ENCODE measurements at regions not wholly inside any gene's neighbourhood (a gene's known extent, or its start where the extent isn't known, plus 50 kb on each side); places are given as distances from the start of the nearest gene placed in this dataset.

DNA sequence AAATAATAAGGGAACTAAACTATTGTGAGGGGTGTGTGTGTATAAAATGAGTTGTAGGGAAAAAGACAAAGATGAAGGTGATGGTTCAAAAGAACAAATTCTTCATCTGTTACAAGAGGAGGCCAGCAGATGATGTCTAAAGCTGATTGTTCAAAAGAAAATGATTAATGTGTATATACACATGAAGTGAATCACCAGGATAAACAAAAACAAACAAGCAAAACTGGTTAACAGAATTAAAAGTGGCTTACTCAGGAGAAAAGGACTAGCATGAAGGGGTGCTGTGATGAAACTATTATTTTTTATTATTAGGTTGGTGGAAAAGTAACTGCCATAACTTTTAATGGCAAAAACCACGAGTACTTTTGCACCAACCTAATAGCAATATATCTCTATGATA is 348.4 kb downstream of the BCL11B start:
- CTCF ChIA-PET, result no interaction called here
- TF ChIP-seq, protein P1, sequence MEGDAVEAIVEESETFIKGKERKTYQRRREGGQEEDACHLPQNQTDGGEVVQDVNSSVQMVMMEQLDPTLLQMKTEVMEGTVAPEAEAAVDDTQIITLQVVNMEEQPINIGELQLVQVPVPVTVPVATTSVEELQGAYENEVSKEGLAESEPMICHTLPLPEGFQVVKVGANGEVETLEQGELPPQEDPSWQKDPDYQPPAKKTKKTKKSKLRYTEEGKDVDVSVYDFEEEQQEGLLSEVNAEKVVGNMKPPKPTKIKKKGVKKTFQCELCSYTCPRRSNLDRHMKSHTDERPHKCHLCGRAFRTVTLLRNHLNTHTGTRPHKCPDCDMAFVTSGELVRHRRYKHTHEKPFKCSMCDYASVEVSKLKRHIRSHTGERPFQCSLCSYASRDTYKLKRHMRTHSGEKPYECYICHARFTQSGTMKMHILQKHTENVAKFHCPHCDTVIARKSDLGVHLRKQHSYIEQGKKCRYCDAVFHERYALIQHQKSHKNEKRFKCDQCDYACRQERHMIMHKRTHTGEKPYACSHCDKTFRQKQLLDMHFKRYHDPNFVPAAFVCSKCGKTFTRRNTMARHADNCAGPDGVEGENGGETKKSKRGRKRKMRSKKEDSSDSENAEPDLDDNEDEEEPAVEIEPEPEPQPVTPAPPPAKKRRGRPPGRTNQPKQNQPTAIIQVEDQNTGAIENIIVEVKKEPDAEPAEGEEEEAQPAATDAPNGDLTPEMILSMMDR (IDR thresholded peaks at IDR 0.05; ENCODE audit: insufficient read depth, low read length, missing control alignments), result no peak
- no peak overlapping the region for H3K4me3 ChIP-seq (ENCODE audit: low read depth, low read length)
- no peak for DNase-seq (ENCODE audit: low read depth, low spot score)
- POLR2A ChIA-PET, result no interaction called here

DNA sequence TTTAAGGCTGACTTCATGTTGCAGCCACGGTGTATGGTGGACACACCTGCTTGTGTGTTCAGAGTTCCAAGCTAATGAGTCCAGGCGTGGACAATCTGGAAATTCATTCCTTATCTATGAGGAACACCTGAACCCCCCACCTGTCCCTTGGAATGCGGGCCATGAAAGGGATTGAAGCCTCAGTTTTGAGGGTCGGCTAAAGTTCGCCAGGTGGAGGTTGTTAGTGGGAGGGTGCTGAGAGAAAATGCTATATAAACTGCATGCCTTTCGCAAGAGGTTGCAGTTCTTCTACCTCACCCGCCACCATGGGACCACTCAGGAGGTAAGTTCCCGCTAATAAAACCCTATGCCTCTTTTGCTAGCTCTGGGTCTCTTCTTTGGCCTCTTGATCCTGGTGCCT is 348.0 kb downstream of the BCL11B start:
- POLR2A ChIA-PET, result no interaction called here
- DNase-seq (ENCODE audit: low read depth, low spot score), result no peak
- TF ChIP-seq, protein P1 (IDR thresholded peaks at IDR 0.05; ENCODE audit: insufficient read depth, low read length, missing control alignments), result no peak
- CTCF ChIA-PET, result no interaction called here
- no peak overlapping the region for H3K4me3 ChIP-seq (ENCODE audit: low read depth, low read length)

DNA sequence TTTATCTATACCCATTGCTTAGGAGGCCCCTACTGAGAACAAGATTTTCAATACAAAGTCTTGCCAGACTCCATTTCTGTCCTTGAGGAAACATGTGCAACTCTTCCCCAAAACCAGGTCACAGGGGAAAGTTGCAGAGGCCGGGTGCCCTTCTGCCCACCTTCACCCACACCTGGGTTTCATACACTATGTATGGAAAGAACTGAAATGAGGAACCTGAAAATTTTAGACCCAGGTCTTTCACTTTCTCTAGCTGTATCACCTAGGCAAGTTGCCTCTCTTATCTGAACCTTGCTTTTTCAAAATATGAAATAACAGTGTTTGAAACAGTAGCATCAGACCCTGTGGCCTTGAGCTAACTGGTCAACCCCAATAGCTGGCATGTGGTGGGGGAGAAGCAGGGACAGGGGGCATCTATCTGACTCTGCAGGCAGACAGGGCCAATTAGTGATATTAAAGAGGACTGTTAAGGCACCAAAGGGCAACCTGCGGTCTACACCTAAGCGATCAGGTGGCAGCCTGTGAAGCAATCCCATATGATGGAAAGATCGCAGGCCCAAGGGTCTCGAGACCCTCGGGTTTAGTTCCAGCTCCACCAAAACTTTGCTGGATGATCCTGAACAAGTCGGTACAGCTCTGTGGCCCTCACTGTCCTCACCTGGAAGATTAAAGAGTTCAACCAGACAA is 346.5 kb downstream of the BCL11B start:
- ChIA-PET CTCF (no interaction called here), POLR2A (no interaction called here)
- TF ChIP-seq, protein P1 (IDR thresholded peaks at IDR 0.05; ENCODE audit: insufficient read depth, low read length, missing control alignments), result no peak

DNA sequence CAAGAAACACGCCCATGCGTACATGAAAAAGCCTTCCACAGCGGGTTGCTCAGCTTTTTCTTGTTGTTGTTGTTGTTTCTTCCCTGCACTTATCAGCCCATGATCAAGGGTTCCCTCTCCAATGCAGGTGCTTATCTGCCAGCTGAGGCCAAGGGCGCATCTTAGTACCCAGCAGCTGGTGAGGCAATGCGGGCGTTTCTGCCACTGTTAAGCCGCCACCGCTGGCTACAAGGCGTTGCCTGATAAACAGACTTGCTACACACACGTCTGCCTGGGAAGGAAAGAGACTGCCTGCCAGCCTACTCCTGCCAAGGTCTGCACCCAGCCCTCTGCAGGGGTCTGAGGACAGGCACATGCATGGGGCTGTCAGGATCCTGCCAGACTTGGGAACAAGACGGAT is 345.9 kb downstream of the BCL11B start:
- POLR2A ChIA-PET, result no interaction called here
- TF ChIP-seq, protein P1 (IDR thresholded peaks at IDR 0.05; ENCODE audit: insufficient read depth, low read length, missing control alignments), result no peak
- no peak for DNase-seq (ENCODE audit: low read depth, low spot score)
- H3K4me3 ChIP-seq (ENCODE audit: low read depth, low read length), result no peak overlapping the region
- CTCF ChIA-PET, result no interaction called here

More for the DNA sequence above, 346.5 kb downstream of the BCL11B start:
- no peak overlapping the region for H3K4me3 ChIP-seq (ENCODE audit: low read depth, low read length)
- no peak for DNase-seq (ENCODE audit: low read depth, low spot score)

DNA sequence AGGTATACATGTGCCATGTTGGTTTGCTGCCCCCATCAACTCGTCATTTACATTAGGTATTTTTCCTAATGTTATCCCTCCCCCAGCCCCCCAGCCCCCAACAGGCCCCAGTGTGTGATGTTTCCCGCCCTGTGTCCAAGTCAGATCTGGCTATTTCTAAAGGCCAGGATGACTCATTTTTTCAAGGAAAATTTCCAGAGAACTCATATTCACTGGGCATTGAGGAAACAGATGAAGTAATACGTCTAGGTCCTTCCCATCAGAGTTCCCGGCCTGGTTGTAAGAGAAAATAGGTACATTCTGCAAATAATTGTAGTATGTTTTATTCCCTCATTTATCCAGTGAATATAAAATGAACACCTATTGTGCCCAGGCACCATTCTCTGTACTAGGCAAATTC is 345.2 kb downstream of the BCL11B start:
- TF ChIP-seq, protein P1 (IDR thresholded peaks at IDR 0.05; ENCODE audit: insufficient read depth, low read length, missing control alignments), result no peak
- CTCF ChIA-PET, result no interaction called here
- no peak overlapping the region for H3K4me3 ChIP-seq (ENCODE audit: low read depth, low read length)
- POLR2A ChIA-PET, result no interaction called here
- no peak for DNase-seq (ENCODE audit: low read depth, low spot score)

DNA sequence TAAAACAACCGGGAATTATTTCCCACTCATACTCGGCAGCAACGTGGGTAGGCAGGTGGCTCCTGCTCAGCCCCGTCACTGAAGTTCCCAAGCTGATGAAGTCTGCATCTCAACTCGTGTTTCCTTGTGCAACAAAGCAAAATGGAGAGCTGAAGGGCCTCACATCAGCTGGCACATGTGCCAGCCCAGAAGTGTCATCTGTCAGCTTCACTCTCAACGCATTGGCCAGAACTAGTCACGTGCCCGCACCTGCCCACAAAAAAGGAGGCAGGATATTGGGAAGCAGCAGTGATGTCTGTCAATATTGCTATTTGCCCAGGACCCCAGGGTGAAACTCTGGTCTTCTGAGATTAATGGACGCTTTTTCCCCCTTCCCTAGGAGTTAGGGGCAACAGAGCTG is 344.0 kb downstream of the BCL11B start:
- no peak for DNase-seq (ENCODE audit: low read depth, low spot score)
- TF ChIP-seq, protein P1 (IDR thresholded peaks at IDR 0.05; ENCODE audit: insufficient read depth, low read length, missing control alignments), result no peak
- no peak overlapping the region for H3K4me3 ChIP-seq (ENCODE audit: low read depth, low read length)
- ChIA-PET CTCF (no interaction called here), POLR2A (no interaction called here)

Measured in AG04449 (cell line).